DMS153 treated with DMSO at 0.1 percent for 48 hours (cell line): ENCODE measurements at regions not wholly inside any gene's neighbourhood (a gene's known extent, or its start where the extent isn't known, plus 50 kb on each side); places are given as distances from the start of the nearest gene placed in this dataset.

Experiments
- DNase-seq: peaks from one replicate; lab custom pipeline; 2025; ENCODE audit not compliant: unreplicated experiment; lab: John Stamatoyannopoulos, UW

- no peak for DNase-seq
These were observed 124.6 kb upstream of the BCL2L14 start for GRCh38 chr12:11946161-11946560.

GRCh38 chr12:11947213-11947612 lies 123.5 kb upstream of the BCL2L14 start:
- DNase-seq, result no peak

- DNase-seq, result peak; percentile 30
These were observed 120.9 kb upstream of the BCL2L14 start for GRCh38 chr12:11949738-11950411.

- DNase-seq, result no peak
These were observed 119.5 kb upstream of the BCL2L14 start for GRCh38 chr12:11951209-11951608.

GRCh38 chr12:11953523-11953922 lies 117.2 kb upstream of the BCL2L14 start:
- no peak for DNase-seq

GRCh38 chr12:11954181-11954580 lies 116.6 kb upstream of the BCL2L14 start:
- DNase-seq, result no peak

GRCh38 chr12:11958221-11959091 lies 112.3 kb upstream of the BCL2L14 start:
- DNase-seq, result no peak

- DNase-seq, result no peak
These were observed 111.5 kb upstream of the BCL2L14 start for GRCh38 chr12:11959117-11959823.

- no peak for DNase-seq
These were observed 110.1 kb upstream of the BCL2L14 start for GRCh38 chr12:11960646-11961045.

- no peak for DNase-seq
These were observed 109.1 kb upstream of the BCL2L14 start for GRCh38 chr12:11961686-11962085.

GRCh38 chr12:11962860-11963259 lies 107.9 kb upstream of the BCL2L14 start:
- no peak for DNase-seq

GRCh38 chr12:11963841-11964471 lies 106.8 kb upstream of the BCL2L14 start:
- DNase-seq, result no peak

GRCh38 chr12:11965258-11965910 lies 105.4 kb upstream of the BCL2L14 start:
- no peak for DNase-seq

- no peak for DNase-seq
These were observed 103.2 kb upstream of the BCL2L14 start for GRCh38 chr12:11967376-11968047.

- DNase-seq, result no peak
These were observed 102.7 kb upstream of the BCL2L14 start for GRCh38 chr12:11968048-11968383.

GRCh38 chr12:11968516-11968915 lies 102.2 kb upstream of the BCL2L14 start:
- no peak for DNase-seq

- no peak for DNase-seq
These were observed 101.1 kb upstream of the BCL2L14 start for GRCh38 chr12:11969437-11970154.

GRCh38 chr12:11970155-11970520 lies 100.6 kb upstream of the BCL2L14 start:
- DNase-seq, result no peak

GRCh38 chr12:11973396-11973795 lies 97.3 kb upstream of the BCL2L14 start:
- DNase-seq, result no peak

- DNase-seq, result no peak
These were observed 94.7 kb upstream of the BCL2L14 start for GRCh38 chr12:11976005-11976404.
